A549 (cell line): ENCODE measurements at regions not wholly inside any gene's neighbourhood (a gene's known extent, or its start where the extent isn't known, plus 50 kb on each side); places are given as distances from the start of the nearest gene placed in this dataset.

Experiments
- ATAC-seq, 2 experiments: fragments of 200-7000 bp in 1 of 2; fragments of >200 bp in 1 of 2; cut with Nextera tagmentation in 1 of 2; cut with Tn5 transposase in 1 of 2; 3 replicates each; pipeline versions ENCODE4 v1.8.0 to v1.9.1; 2018 to 2020; ENCODE audit warnings: mild to moderate bottlenecking in 1 of 2, moderate library complexity in 1 of 2
- CTCF ChIA-PET: fragments of 300-600 bp; sonication (Branson Sonifier 250); formaldehyde crosslinking; extraction: SDS; loops from one replicate; lab custom pipeline; 2021; ENCODE audit warnings: antibody characterized with exemption, inconsistent platforms; lab: Yijun Ruan, JAX
- POLR2A ChIA-PET: fragments of 350-600 bp; formaldehyde crosslinking; extraction: SDS; loops from one replicate; lab custom pipeline; 2021; ENCODE audit warnings: antibody characterized with exemption, inconsistent platforms; lab: Yijun Ruan, JAX
- DNase-seq, 2 experiments: peaks; one replicate each; pipeline versions ENCODE4 v3.0.0 to v3.0.0-alpha.2; 2011 to 2016; ENCODE audit warnings: low read depth in 1 of 2, low spot score in 1 of 2
- FAIRE-seq: peaks from 2 replicates; lab custom pipeline; 2011; peaks lifted over from hg19 to GRCh38; lab: Jason Lieb, UNC
- H3K27ac ChIP-seq, 2 experiments: fragments of >200 bp; sonication (Bioruptor Twin); formaldehyde crosslinking; 3 replicates each; pipeline ENCODE4 v1.5.1; 2016 to 2017
- H3K4me1 ChIP-seq: fragments of >200 bp; sonication (Bioruptor Twin); formaldehyde crosslinking; 3 replicates; pipeline ENCODE4 v1.6.1; 2016
- H3K4me2 ChIP-seq: fragments of >200 bp; sonication (Bioruptor Twin); formaldehyde crosslinking; 3 replicates; pipeline ENCODE4 v1.6.1; 2016
- H3K4me3 ChIP-seq: fragments of >200 bp; sonication (Bioruptor Twin); formaldehyde crosslinking; 3 replicates; pipeline ENCODE4 v1.5.1; 2016
- H3K9me3 ChIP-seq: fragments of >200 bp; sonication (Bioruptor Twin); formaldehyde crosslinking; 3 replicates; pipeline ENCODE4 v1.6.1; 2016
- BHLHE40 ChIP-seq: IDR thresholded peaks from 2 replicates; pipeline ENCODE4 v1.6.1; 2012; ENCODE audit warnings: low read depth, low read length, inconsistent platforms
- CBX2 ChIP-seq: fragments of 200-600 bp; sonication (generic); IDR thresholded peaks from 2 replicates; pipeline ENCODE4 v1.6.1; 2016; ENCODE audit warnings: low read depth, mild to moderate bottlenecking, borderline replicate concordance
- CTCF ChIP-seq: fragments of >200 bp; sonication (Bioruptor Twin); formaldehyde crosslinking; IDR thresholded peaks from 3 replicates; pipeline ENCODE4 v1.5.1; 2016
- E2F6 ChIP-seq: IDR thresholded peaks from 2 replicates; pipeline ENCODE4 v1.6.1; 2012; ENCODE audit warnings: low read depth, borderline replicate concordance
- EHF ChIP-seq: fragments of 250-450 bp; sonication (Bioruptor Pico); IDR thresholded peaks from 2 replicates; pipeline ENCODE4 v1.5.0; 2020; ENCODE audit warnings: mild to moderate bottlenecking
- ELK1 ChIP-seq: fragments of 150-350 bp; IDR thresholded peaks from 2 replicates; pipeline ENCODE4 v1.6.1; 2014; ENCODE audit warnings: low read depth, mild to moderate bottlenecking, low read length
- EP300 ChIP-seq, 2 experiments: fragments of >200 bp; sonication (Bioruptor Twin); formaldehyde crosslinking; IDR thresholded peaks; 2 replicates in 1 of 2; 3 replicates in 1 of 2; pipeline ENCODE4 v1.6.1; 2016 to 2017
- FOSB ChIP-seq: fragments of 250-450 bp; sonication (Bioruptor Pico); IDR thresholded peaks from 2 replicates; pipeline ENCODE4 v1.5.0; 2020; ENCODE audit warnings: mild to moderate bottlenecking, moderate library complexity
- FOSL2 ChIP-seq, 2 experiments: fragments of 450-650 bp in 1 of 2; fragments of >200 bp in 1 of 2; sonication (Bioruptor Twin) in 1 of 2; formaldehyde crosslinking; IDR thresholded peaks; 2 replicates each; pipeline versions ENCODE4 v1.5.0 to v1.6.1; 2016 to 2020; ENCODE audit warnings: mild to moderate bottlenecking in 1 of 2, moderate library complexity in 1 of 2
- FOXS1 ChIP-seq: fragments of 250-450 bp; sonication (Bioruptor Pico); IDR thresholded peaks from 2 replicates; pipeline ENCODE4 v1.5.0; 2020; ENCODE audit warnings: mild to moderate bottlenecking, moderate library complexity
- GATA3 ChIP-seq: IDR thresholded peaks from 2 replicates; pipeline ENCODE4 v1.6.1; 2012; ENCODE audit warnings: borderline replicate concordance
- HOXB13 ChIP-seq: fragments of 250-450 bp; sonication (Bioruptor Pico); IDR thresholded peaks from 2 replicates; pipeline ENCODE4 v1.5.0; 2020; ENCODE audit warnings: low read depth, mild to moderate bottlenecking, moderate library complexity
- HOXB5 ChIP-seq: fragments of 250-450 bp; sonication (Bioruptor Pico); IDR thresholded peaks from 2 replicates; pipeline ENCODE4 v1.5.0; 2020; ENCODE audit warnings: mild to moderate bottlenecking, moderate library complexity
- JUNB ChIP-seq: fragments of >200 bp; sonication (Bioruptor Twin); formaldehyde crosslinking; IDR thresholded peaks from 2 replicates; pipeline ENCODE4 v1.6.1; 2016
- KDM5A ChIP-seq: fragments of 200-600 bp; sonication (generic); IDR thresholded peaks from 2 replicates; pipeline ENCODE4 v1.6.1; 2016; ENCODE audit warnings: antibody characterized with exemption, mild to moderate bottlenecking
- PBX3 ChIP-seq: IDR thresholded peaks from 2 replicates; pipeline ENCODE4 v1.6.1; 2012
- POLR2A ChIP-seq: IDR thresholded peaks from 2 replicates; pipeline ENCODE4 v1.6.1; 2012; ENCODE audit warnings: mild to moderate bottlenecking, low read length
- RAD21 ChIP-seq, 2 experiments: fragments of >200 bp in 1 of 2; sonication (Bioruptor Twin) in 1 of 2; formaldehyde crosslinking in 1 of 2; IDR thresholded peaks in 1 of 2; conservative IDR thresholded peaks in 1 of 2; 2 replicates in 1 of 2; 3 replicates in 1 of 2; pipeline ENCODE4 v1.6.1; 2012 to 2018; ENCODE audit warnings: inconsistent platforms in 1 of 2
- REST ChIP-seq: fragments of 200-600 bp; sonication (generic); IDR thresholded peaks from 2 replicates; pipeline ENCODE4 v1.6.1; 2016; ENCODE audit warnings: antibody characterized with exemption, mild to moderate bottlenecking, moderate library complexity
- RFX5 ChIP-seq: fragments of 450-650 bp; IDR thresholded peaks from 2 replicates; pipeline ENCODE4 v1.7.1; 2014; ENCODE audit warnings: antibody characterized with exemption, mild to moderate bottlenecking, moderate library complexity
- RNF2 ChIP-seq: fragments of 200-600 bp; sonication (generic); IDR thresholded peaks from 2 replicates; pipeline ENCODE4 v1.6.1; 2016; ENCODE audit warnings: low read depth, mild to moderate bottlenecking, antibody characterized with exemption, moderate library complexity, borderline replicate concordance
- TP53 ChIP-seq: fragments of 250-450 bp; sonication (Bioruptor Pico); IDR thresholded peaks from 2 replicates; pipeline ENCODE4 v1.5.0; 2021; ENCODE audit warnings: mild to moderate bottlenecking, moderate library complexity
- ZNF302 ChIP-seq: fragments of 250-450 bp; sonication (Bioruptor Pico); IDR thresholded peaks from 2 replicates; pipeline ENCODE4 v1.9.0; 2021; ENCODE audit warnings: inconsistent platforms, mild to moderate bottlenecking, moderate library complexity
- ZSCAN20 ChIP-seq: fragments of 250-450 bp; sonication (Bioruptor Pico); IDR thresholded peaks from 2 replicates; pipeline ENCODE4 v1.8.0; 2022; ENCODE audit warnings: mild to moderate bottlenecking, moderate library complexity
- WGBS: methylation state at CpG from one replicate; pipeline ENCODE4 v1.1.6; 2017; ENCODE audit errors: missing lambda C conversion rate; 5-methylcytosine and 5-hydroxymethylcytosine counted together

- Histone ChIP-seq H3K9me3 (no peaks in the 10 kb centered on the region), H3K4me3 (no peak overlapping the region), H3K4me2 (no peak overlapping the region), H3K4me1 (no peaks in the 10 kb centered on the region), H3K27ac (no peak overlapping the region)
- no peak for ATAC-seq
- ChIA-PET CTCF (no interaction called here), POLR2A (no interaction called here)
- whole genome bisulfite sequencing = 21% methylated on average over 1 of the region's 1 CpG
- TF ChIP-seq BHLHE40 (no peak), RFX5 (no peak), FOXS1 (CRISPR knock-in tag) (no peak), FOSB (CRISPR knock-in tag) (no peak), ELK1 (no peak), RAD21 (conservative IDR thresholded peaks at IDR 0.05 in 1 of 2, IDR thresholded peaks at IDR 0.05 in 1 of 2) (no peak), HOXB5 (CRISPR knock-in tag) (no peak), ZSCAN20 (no peak), GATA3 (no peak), EP300 (IDR thresholded peaks at IDR 0.05) (no peak), E2F6 (no peak), CTCF (no peak), PBX3 (no peak), KDM5A (no peak), TP53 (CRISPR knock-in tag) (no peak), POLR2A (no peak), ZNF302 (CRISPR knock-in tag) (no peak)
- DNase-seq = no peak
- FAIRE-seq = no peak
These were observed 1000.9 kb downstream of the TUSC7 start for GRCh38 chr3:117710501-117710900.

- peak; percentile 13 for FAIRE-seq
- CTCF ChIA-PET = no interaction called here
- TF ChIP-seq CTCF (peak; percentile 82), REST (no peak), JUNB (no peak), HOXB13 (CRISPR knock-in tag) (no peak), BHLHE40 (no peak), RAD21 (conservative IDR thresholded peaks at IDR 0.05 in 1 of 2, IDR thresholded peaks at IDR 0.05 in 1 of 2) (peak; percentile 72 to 76), FOSL2 (IDR thresholded peaks at IDR 0.05) (no peak), FOSL2 (CRISPR knock-in tag; IDR thresholded peaks at IDR 0.05) (no peak), EHF (CRISPR knock-in tag) (no peak), RNF2 (no peak), ELK1 (no peak), CBX2 (no peak)
These were observed 1009.8 kb downstream of the TUSC7 start for GRCh38 chr3:117719316-117719926.

More at GRCh38 chr3:117719316-117719926, 1009.8 kb downstream of the TUSC7 start:
- ATAC-seq (no peak), DNase-seq (peak; percentile 6 to 17)
- 45% methylated on average over 2 of the region's 2 CpGs for WGBS
- Histone ChIP-seq H3K27ac (no peak overlapping the region), H3K4me2 (no peak overlapping the region), H3K9me3 (no peaks in the 10 kb centered on the region), H3K4me3 (no peak overlapping the region), H3K4me1 (no peaks in the 10 kb centered on the region)
- POLR2A ChIA-PET = no interaction called here
